GDM1 (cell line): ENCODE measurements at regions not wholly inside any gene's neighbourhood (a gene's known extent, or its start where the extent isn't known, plus 50 kb on each side); places are given as distances from the start of the nearest gene placed in this dataset.
"Not testable (repeated sequence)": the region's sequence is repeated elsewhere in the genome, so short reads cannot be mapped to it uniquely, and the experiment has no call there.

Experiments used
- DNase-seq: peaks from one replicate; lab custom pipeline; 2025; lab: John Stamatoyannopoulos, UW

DNA sequence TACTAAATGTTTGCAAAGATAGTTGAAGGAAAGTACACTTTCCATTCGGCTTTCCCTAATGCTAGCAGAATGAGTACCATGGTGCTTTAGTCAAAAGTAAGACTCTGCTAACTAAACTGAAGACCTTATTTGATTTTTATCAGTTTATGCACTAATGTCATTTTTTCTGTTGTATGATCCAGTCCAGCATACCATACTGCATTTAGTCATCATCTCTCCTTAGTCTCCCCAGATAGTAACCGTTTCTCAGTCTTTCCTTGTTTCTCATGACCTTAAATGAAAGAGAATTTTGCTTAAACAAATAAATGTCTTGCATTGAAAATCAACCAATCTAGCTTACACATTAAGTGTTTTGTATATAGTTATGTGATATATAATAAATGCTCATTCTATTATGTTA, 529.5 kb upstream of the SEMA3D start:
- DNase-seq, result no peak

DNA sequence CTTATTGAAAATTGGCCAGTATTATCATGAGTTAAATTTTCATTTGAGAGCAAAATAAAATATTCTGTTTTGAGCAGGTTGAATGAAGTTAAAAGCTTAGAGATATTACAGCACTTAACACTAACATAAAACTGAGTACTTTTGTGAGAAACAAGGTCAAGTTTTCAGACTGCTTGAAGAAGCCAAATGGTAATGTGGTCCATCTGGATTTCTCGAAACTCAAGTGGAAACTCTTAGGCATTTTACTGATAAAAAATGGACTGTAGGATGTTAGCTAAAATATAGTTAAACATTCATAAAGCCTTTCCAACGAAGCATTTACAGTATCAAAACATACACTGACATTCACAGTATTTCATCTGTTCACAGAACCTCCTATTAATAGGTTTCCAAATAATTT, 528.1 kb upstream of the SEMA3D start:
- no peak for DNase-seq

- DNase-seq, result no peak
Measured at GRCh38 chr7:85714043-85714578, 527.3 kb upstream of the SEMA3D start.

GRCh38 chr7:85713171-85713570, 526.3 kb upstream of the SEMA3D start:
- DNase-seq, result no peak

DNA sequence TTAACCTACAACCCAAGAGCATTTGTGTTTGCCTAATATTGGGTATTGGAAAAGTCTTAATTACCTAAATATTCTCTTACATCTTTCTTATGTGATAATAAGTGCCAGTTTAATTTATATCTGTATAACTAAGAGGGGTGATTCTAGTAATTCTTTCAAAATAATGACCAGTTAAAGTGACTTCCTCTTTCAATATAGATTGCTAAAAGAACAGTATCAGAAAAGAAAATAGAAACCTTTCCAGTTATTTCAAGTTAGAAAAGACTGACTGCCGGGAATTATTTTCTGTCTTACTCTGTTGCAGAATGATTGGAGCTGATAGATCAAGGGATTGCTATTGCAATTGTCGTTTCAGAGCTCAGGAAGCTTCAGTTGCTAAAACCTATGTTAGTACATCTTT, 525.0 kb upstream of the SEMA3D start:
- no peak for DNase-seq

DNA sequence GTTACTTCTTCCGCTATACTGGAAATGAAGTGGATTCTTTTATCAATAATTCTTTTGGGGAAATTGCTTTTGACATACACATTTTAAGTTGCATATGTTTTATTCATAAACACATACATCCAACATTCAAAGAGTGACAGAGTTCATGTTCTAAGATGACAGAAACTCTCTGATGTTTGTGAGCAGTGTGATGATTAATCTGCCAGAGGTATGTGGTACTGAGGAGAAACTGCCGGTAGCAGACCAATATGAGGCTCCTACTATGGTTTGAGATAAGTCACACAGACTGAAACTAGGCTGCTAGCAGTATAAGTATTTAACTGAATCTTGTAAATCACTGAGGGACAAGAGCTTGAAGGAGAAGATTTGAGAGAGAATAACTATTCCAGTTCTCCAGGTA, 524.1 kb upstream of the SEMA3D start:
- DNase-seq, result no peak

DNA sequence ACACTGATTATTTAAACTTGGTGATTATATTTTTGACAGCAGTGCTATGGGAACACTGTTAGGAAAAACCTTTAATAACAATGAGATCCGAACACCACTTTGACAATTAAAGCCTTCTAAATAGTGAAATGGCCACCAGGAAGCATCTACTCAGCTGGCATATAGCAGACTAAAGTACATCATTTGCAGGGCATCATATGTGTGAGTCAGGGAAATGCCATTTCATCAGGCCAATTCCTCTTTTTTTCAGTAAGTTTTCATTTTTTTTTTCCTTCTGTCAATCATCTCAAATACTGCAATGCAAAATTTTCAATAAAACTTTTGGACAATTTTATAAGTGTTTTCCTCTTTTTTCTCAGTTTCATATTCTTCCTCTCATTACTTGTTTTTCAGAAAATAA, 521.4 kb upstream of the SEMA3D start:
- DNase-seq, result no peak

- DNase-seq, result no peak
Measured at GRCh38 chr7:85705076-85705475, 518.2 kb upstream of the SEMA3D start.

DNA sequence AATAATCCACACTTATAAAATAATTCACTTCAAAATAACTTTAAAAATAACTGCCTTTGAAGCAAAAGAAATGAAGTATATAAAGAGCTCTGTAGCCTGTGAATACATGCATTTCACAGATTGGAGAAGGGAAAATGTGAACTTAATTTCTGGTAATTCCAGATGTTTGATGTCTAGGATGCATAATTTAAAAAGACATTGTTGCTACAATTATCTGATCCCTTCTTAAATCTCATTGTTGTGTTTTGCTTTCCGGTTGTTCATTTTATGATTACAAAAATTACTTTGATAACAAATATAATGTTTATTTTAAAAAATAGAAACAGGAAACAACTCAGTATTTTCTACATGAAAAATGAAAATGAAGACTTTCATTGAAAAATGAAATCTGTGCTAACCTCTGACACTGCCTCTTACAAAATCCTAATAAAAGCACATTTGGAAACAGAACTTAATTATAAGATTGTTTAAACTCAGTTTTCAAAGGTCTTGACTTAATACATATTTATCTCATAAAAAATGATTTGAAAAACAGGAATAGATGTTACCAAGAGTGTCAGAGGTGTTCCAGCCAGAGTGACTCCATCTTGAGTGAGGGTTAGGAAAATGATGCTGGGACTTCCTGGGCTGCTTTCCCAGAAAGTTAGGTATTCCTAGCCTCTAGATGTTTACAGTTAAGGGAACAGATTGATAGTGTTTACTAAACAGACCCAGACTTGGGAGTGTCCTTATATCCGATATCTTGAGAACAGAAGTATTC, 516.6 kb upstream of the SEMA3D start:
- no peak for DNase-seq

- no peak for DNase-seq
Measured at GRCh38 chr7:85702348-85702747, 515.5 kb upstream of the SEMA3D start.

DNA sequence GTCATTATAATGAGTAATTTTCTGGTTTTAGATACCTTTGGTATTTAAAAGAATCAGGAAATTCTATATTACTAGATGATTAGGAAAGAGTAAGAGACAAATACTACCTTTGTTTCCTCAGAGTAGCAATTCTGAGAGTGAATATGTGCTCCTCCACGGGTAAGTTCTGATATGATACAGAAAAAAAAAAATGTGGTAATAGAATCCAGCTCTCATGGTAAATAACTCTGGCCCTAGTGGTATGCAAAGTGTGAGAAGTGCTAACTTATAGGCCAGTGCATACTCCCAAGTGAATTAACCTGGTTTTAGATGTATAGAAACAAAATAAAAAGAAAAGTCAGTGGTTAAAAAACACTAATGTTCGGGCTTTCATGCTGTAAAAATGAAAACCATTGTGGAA, 512.6 kb upstream of the SEMA3D start:
- DNase-seq, result no peak

- no peak for DNase-seq
Measured at GRCh38 chr7:85695533-85695932, 508.7 kb upstream of the SEMA3D start.

- no peak for DNase-seq
Measured at GRCh38 chr7:85695041-85695440, 508.2 kb upstream of the SEMA3D start.

- DNase-seq, result no peak
Measured at GRCh38 chr7:85693326-85693725, 506.5 kb upstream of the SEMA3D start.

DNA sequence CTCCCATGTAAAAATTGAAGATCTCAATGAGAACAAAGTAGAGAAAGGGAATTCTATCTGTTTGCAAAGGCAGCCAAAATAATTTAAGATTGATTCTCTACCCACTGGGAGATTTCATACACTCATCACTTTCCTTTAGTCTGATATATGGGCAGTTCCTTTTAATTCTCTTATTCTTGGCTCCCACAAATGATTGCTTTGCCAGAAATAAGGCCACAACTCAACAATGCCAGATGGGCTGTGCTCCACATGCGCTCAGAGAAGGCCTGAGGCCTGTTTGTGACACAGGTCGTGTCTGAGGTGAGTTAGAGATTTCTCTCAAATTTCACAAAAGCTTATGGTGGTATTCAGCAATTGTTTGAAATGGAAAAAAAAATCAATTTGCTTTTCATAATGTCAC, 501.9 kb upstream of the SEMA3D start:
- no peak for DNase-seq

GRCh38 chr7:85686401-85687181, 499.7 kb upstream of the SEMA3D start:
- no peak for DNase-seq

DNA sequence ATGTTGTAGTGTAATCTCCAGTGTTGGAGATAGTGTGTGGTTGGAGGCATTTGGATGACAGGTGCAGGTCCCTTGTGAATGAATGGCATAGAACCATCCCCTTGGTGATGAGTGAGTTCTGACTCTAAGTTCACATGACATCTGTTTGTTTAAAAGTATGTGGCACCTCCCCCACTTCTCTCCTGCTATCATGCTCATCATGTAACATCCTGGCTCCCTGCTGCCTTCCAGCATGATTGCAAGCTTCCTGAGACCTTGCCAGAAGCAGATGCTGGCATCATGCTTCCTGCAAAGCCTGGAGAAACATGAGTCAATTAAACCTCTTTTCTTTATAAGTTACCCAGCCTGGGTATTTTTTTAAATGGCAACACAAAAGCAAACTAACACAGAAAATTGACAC, 499.0 kb upstream of the SEMA3D start:
- DNase-seq, result no peak

DNA sequence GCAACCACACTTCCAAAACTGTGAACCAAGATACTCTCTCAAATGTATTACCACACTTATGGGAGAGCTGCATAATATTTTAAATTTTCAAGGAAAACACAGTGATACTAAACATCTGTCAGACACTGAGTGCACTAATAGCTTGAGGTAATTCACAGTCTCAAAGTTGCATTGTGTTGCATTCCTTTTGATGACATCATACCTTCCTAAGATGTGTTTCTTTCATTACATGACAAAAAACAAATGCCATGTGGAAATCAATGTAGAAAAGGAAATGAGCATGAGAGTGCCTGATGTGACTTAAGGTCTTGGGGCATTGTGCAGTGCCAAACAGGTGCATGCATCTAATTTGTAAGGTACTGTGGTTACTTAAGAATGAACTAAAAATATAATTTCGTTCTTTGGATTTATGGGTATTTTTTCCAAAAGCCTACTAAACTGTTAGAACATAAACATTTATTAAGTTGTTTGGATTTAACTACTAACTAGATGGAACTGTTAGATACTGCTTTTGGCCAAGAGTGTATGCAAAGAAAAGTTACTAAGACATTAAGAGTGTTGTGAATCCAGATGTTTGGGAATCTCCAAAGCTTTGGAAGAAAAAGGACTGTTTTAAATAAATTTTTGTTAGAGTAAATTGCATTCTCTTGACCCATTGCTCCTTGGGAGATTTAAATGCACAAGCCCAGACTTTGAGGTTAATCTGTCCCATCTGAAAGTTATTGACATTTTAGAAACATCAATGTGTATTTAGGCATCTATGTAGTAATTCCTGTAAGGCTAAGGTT, 496.2 kb upstream of the SEMA3D start:
- DNase-seq, result no peak

DNA sequence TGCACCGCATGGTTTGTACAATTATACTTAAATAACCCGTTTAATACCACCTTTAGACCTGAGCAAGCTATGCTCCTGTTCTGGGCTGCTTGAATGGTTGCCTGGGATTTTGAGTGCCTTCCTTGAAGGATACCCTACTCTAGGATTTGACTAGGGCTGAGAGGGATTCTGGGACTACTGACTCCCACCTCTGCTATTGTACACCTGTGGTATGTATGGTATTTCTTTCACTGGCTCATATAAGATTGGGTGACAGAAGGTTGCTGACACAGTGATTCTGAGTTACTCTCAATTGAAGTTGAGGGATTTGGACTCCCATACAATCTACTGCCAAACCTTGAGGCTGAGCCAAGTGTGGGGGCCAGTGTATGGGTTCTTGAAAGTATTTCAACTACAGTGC, 494.4 kb upstream of the SEMA3D start:
- DNase-seq, result no peak

DNA sequence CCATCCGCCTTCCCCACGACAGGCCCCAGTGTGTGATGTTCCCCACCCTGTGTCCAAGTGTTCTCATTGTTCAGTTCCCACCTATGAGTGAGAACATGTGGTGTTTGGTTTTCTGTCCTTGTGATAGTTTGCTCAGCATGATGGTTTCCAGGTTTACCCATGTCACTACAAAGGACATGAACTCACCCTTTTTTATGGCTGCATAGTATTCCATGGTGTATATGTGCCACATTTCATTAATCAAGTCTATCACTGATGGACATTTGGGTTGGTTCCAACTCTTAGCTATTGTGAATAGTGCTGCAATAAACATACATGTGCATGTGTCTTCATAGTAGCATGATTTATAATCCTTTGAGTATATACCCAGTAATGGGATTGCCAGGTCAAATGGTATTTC, 488.2 kb upstream of the SEMA3D start:
- not testable (repeated sequence) for DNase-seq

DNA sequence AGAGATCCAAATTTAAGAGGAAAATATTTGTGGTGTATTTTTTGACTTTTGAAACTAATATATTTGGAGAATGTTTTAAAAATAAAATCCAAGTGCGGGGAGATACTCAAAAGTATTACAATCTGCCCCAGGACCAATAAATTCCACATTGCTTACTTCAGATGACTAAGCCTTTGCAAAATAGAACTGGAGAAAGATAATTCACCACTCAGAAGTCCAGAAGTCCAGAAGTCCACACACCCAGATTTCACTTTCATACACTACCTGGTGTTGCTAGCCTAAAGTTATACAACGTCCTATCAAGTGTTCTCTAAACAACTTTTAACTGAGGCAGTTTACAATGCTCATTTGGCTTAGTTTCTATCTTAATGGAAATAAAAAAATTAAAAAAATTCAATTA, 487.0 kb upstream of the SEMA3D start:
- DNase-seq, result no peak

DNA sequence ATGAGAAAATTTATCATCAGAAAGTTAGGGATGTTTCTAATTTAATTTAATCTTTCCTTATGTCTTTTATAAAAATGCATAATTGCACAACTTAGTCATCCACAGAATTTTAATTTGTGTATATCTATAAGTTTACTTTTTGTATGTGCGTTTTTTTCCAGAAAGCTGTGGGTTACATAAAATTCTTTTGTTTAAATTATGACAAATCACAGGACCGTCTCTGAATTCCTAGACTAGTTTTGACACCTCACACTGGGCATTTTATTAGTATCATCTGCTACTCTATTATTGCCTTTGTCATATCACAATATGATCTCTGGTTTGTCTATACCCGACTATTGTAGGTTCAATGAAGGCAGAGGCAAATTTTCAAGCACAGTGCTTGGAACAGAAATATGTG, 482.4 kb upstream of the SEMA3D start:
- DNase-seq, result no peak

GRCh38 chr7:85664341-85664740, 477.5 kb upstream of the SEMA3D start:
- no peak for DNase-seq
